ENCODE measurements at regions not wholly inside any gene's neighbourhood (a gene's known extent, or its start where the extent isn't known, plus 50 kb on each side); places are given as distances from the start of the nearest gene placed in this dataset.
"Not testable (repeated sequence)": the region's sequence is repeated elsewhere in the genome, so short reads cannot be mapped to it uniquely, and the experiment has no call there.

GRCh38 chrX:153266140-153266539, 55.4 kb downstream of the PNMA6F start:
- H2BK5ac ChIP-seq (ENCODE audit: low read length); H4K91ac ChIP-seq (ENCODE audit: low read depth, low read length, poor library complexity); H3K4me3 ChIP-seq (ENCODE audit: low read length in 2 of 2); H3K18ac ChIP-seq (ENCODE audit: low read length); H3K4me2 ChIP-seq (ENCODE audit: insufficient read depth, low read length, poor library complexity, severe bottlenecking); H2AK5ac ChIP-seq (ENCODE audit: low read depth, low read length); H2BK15ac ChIP-seq (ENCODE audit: low read length); H3K4me1 ChIP-seq (ENCODE audit: control insufficient read depth in 2 of 2, insufficient read depth in 1 of 2, low read depth in 1 of 2, low read length in 2 of 2); H3K9me3 ChIP-seq (replicated peaks in 1 of 2; ENCODE audit: control insufficient read depth in 2 of 2, insufficient read depth in 1 of 2, low read depth in 1 of 2, low read length in 2 of 2); H2BK120ac ChIP-seq (ENCODE audit: low read depth, low read length); H3K27me3 ChIP-seq (ENCODE audit: control insufficient read depth in 3 of 3, insufficient read depth in 3 of 3, low read depth in 1 of 3, low read length in 3 of 3); H3K14ac ChIP-seq (ENCODE audit: low read length); H3K4ac ChIP-seq (ENCODE audit: low read length); H3K27ac ChIP-seq (replicated peaks; ENCODE audit: low read length); H4K8ac ChIP-seq (ENCODE audit: low read depth, low read length); DNase-seq (ENCODE audit: low spot score); H3K9ac ChIP-seq (ENCODE audit: low read depth, low read length, poor library complexity); H2AFZ ChIP-seq (ENCODE audit: low read length); H2BK12ac ChIP-seq (ENCODE audit: low read length); H3K36me3 ChIP-seq (replicated peaks in 1 of 2; ENCODE audit: control insufficient read depth in 2 of 2, insufficient read depth in 2 of 2, low read length in 2 of 2); H3K23ac ChIP-seq (ENCODE audit: low read depth, low read length, poor library complexity); H3K79me1 ChIP-seq (ENCODE audit: low read depth, low read length): not testable (repeated sequence)
- WGBS, 2 donors (ENCODE audit: extremely low coverage in 2 of 2, insufficient read length in 2 of 2, insufficient replicate concordance in 1 of 2), result 100% methylated on average over 1 of the region's 16 CpGs; no CpG with 5 or more reads in 1 of the 2 donors

DNA sequence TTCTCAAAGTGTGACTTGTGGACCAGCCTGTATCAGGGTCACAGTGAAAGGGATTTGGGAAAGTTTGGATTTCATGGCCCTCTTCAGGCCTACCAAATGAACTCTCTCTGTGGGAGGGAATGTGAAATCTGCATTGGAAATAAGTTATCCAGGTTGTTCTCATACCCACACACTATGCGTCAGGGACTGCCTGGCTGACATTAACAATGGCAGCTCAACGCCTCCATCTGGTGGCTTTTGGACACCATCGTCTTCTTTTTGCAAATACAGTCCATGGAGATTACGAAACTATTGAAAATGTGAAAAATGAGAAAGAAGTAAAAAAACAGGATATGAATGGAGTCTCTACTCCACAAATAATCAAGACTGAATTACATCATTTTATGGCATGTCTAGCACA, 61.1 kb downstream of the PNMA6F start:
- H2AFZ ChIP-seq (ENCODE audit: low read length); H2BK5ac ChIP-seq (ENCODE audit: low read length); H3K79me1 ChIP-seq (ENCODE audit: low read depth, low read length); H2AK5ac ChIP-seq (ENCODE audit: low read depth, low read length); H4K8ac ChIP-seq (ENCODE audit: low read depth, low read length); H3K27me3 ChIP-seq (ENCODE audit: control insufficient read depth in 3 of 3, insufficient read depth in 3 of 3, low read depth in 1 of 3, low read length in 3 of 3); H3K27ac ChIP-seq (replicated peaks; ENCODE audit: low read length); H3K14ac ChIP-seq (ENCODE audit: low read length); H3K4ac ChIP-seq (ENCODE audit: low read length); H3K23ac ChIP-seq (ENCODE audit: low read depth, low read length, poor library complexity); H3K18ac ChIP-seq (ENCODE audit: low read length); H3K4me1 ChIP-seq (ENCODE audit: control insufficient read depth in 2 of 2, insufficient read depth in 1 of 2, low read depth in 1 of 2, low read length in 2 of 2); H3K36me3 ChIP-seq (replicated peaks in 1 of 2; ENCODE audit: control insufficient read depth in 2 of 2, insufficient read depth in 2 of 2, low read length in 2 of 2); H3K9me3 ChIP-seq (replicated peaks in 1 of 2; ENCODE audit: control insufficient read depth in 2 of 2, insufficient read depth in 1 of 2, low read depth in 1 of 2, low read length in 2 of 2); H3K9ac ChIP-seq (ENCODE audit: low read depth, low read length, poor library complexity); H2BK12ac ChIP-seq (ENCODE audit: low read length); H2BK120ac ChIP-seq (ENCODE audit: low read depth, low read length); H4K91ac ChIP-seq (ENCODE audit: low read depth, low read length, poor library complexity); H3K4me2 ChIP-seq (ENCODE audit: insufficient read depth, low read length, poor library complexity, severe bottlenecking); DNase-seq (ENCODE audit: low spot score); H3K4me3 ChIP-seq (ENCODE audit: low read length in 2 of 2); H2BK15ac ChIP-seq (ENCODE audit: low read length): not testable (repeated sequence)
- WGBS, 2 donors (ENCODE audit: extremely low coverage in 2 of 2, insufficient read length in 2 of 2, insufficient replicate concordance in 1 of 2), result no CpG with 5 or more reads among the region's 4 CpGs

DNA sequence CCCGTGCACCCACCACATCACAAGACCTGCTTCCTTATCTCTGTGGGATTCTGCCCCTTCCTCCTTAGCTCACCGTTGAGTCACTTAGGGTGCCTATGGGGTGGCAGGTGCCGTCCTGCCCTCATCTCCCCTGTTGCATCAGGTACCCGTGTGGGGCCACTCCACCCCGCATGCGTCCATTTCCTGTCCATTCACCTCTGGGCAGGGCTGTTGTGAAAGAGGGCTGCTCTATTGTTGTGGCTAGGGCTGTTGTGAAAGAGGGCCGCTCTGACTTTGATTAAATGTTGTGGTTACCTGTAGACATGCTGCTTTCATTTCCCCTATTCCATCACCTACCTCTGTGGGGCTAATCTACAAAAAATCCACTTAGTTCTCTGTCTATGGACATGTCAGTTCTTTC, 68.3 kb downstream of the PNMA6F start:
- not testable (repeated sequence) for H2BK12ac ChIP-seq (ENCODE audit: low read length); DNase-seq (ENCODE audit: low spot score); H4K91ac ChIP-seq (ENCODE audit: low read depth, low read length, poor library complexity); H2AFZ ChIP-seq (ENCODE audit: low read length); H3K27ac ChIP-seq (replicated peaks; ENCODE audit: low read length); H2BK5ac ChIP-seq (ENCODE audit: low read length); H3K4me1 ChIP-seq (ENCODE audit: control insufficient read depth in 2 of 2, insufficient read depth in 1 of 2, low read depth in 1 of 2, low read length in 2 of 2); H3K4me3 ChIP-seq (ENCODE audit: low read length in 2 of 2); H2BK120ac ChIP-seq (ENCODE audit: low read depth, low read length); H3K9ac ChIP-seq (ENCODE audit: low read depth, low read length, poor library complexity); H3K9me3 ChIP-seq (replicated peaks in 1 of 2; ENCODE audit: control insufficient read depth in 2 of 2, insufficient read depth in 1 of 2, low read depth in 1 of 2, low read length in 2 of 2); H3K27me3 ChIP-seq (ENCODE audit: control insufficient read depth in 3 of 3, insufficient read depth in 3 of 3, low read depth in 1 of 3, low read length in 3 of 3); H3K79me1 ChIP-seq (ENCODE audit: low read depth, low read length); H3K23ac ChIP-seq (ENCODE audit: low read depth, low read length, poor library complexity); H3K18ac ChIP-seq (ENCODE audit: low read length); H3K4me2 ChIP-seq (ENCODE audit: insufficient read depth, low read length, poor library complexity, severe bottlenecking); H2BK15ac ChIP-seq (ENCODE audit: low read length); H3K14ac ChIP-seq (ENCODE audit: low read length); H3K36me3 ChIP-seq (replicated peaks in 1 of 2; ENCODE audit: control insufficient read depth in 2 of 2, insufficient read depth in 2 of 2, low read length in 2 of 2); H3K4ac ChIP-seq (ENCODE audit: low read length); H4K8ac ChIP-seq (ENCODE audit: low read depth, low read length); H2AK5ac ChIP-seq (ENCODE audit: low read depth, low read length)
- WGBS, 2 donors (ENCODE audit: extremely low coverage in 2 of 2, insufficient read length in 2 of 2, insufficient replicate concordance in 1 of 2), result no CpG with 5 or more reads among the region's 7 CpGs

DNA sequence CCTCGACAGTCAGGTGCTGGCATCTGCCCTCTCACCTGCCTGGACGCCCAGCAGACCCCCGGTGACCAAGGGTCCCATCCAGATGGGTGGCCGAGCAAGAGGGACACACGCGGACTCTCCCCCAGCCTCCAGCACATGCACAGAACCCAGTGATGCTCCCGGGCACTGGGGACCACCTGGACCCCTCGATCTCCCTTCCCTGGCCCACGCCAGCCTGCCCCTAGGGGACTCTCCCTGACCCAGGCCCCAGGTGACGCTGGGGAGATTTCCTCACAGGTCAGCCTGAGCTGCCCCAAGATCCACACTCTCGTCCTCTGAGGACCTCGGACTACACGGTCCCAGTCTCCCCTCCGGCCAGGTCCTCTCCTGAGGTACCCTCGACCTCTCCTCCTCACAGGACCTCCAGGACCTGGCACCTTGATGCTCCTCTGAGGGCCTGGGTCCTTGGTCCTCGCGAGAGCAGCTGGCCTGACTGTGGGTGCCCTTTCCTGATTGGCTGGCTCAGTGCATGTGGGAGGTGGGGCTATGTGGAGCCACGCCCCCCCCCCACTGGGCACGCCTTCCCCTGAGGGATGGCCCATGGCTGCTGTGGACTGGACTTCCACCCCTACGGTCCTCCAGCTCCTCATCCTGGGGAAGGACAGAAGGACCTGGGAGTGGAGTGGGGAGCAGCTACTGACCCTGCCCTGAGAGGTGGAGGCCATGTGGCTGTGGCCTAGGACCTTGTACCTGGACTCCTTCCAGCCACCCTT, 69.0 kb downstream of the PNMA6F start:
- not testable (repeated sequence) for H3K4me2 ChIP-seq (ENCODE audit: insufficient read depth, low read length, poor library complexity, severe bottlenecking); H2BK120ac ChIP-seq (ENCODE audit: low read depth, low read length); H3K23ac ChIP-seq (ENCODE audit: low read depth, low read length, poor library complexity); H3K36me3 ChIP-seq (replicated peaks in 1 of 2; ENCODE audit: control insufficient read depth in 2 of 2, insufficient read depth in 2 of 2, low read length in 2 of 2); H4K91ac ChIP-seq (ENCODE audit: low read depth, low read length, poor library complexity); H2BK15ac ChIP-seq (ENCODE audit: low read length); H3K14ac ChIP-seq (ENCODE audit: low read length); H3K4me3 ChIP-seq (ENCODE audit: low read length in 2 of 2); H2BK12ac ChIP-seq (ENCODE audit: low read length); H2BK5ac ChIP-seq (ENCODE audit: low read length); H4K8ac ChIP-seq (ENCODE audit: low read depth, low read length); H3K4ac ChIP-seq (ENCODE audit: low read length); H3K18ac ChIP-seq (ENCODE audit: low read length); H2AFZ ChIP-seq (ENCODE audit: low read length); H3K27me3 ChIP-seq (ENCODE audit: control insufficient read depth in 3 of 3, insufficient read depth in 3 of 3, low read depth in 1 of 3, low read length in 3 of 3); DNase-seq (ENCODE audit: low spot score); H3K9me3 ChIP-seq (replicated peaks in 1 of 2; ENCODE audit: control insufficient read depth in 2 of 2, insufficient read depth in 1 of 2, low read depth in 1 of 2, low read length in 2 of 2); H3K79me1 ChIP-seq (ENCODE audit: low read depth, low read length); H3K27ac ChIP-seq (replicated peaks; ENCODE audit: low read length); H3K9ac ChIP-seq (ENCODE audit: low read depth, low read length, poor library complexity); H2AK5ac ChIP-seq (ENCODE audit: low read depth, low read length); H3K4me1 ChIP-seq (ENCODE audit: control insufficient read depth in 2 of 2, insufficient read depth in 1 of 2, low read depth in 1 of 2, low read length in 2 of 2)
- WGBS, 2 donors (ENCODE audit: extremely low coverage in 2 of 2, insufficient read length in 2 of 2, insufficient replicate concordance in 1 of 2), result no CpG with 5 or more reads among the region's 20 CpGs

Data from neuronal stem cell (in vitro differentiated cells).